Suppressor macrophage treated with lipopolysaccharide for 4 hours (primary cell): ENCODE measurements at regions not wholly inside any gene's neighbourhood (a gene's known extent, or its start where the extent isn't known, plus 50 kb on each side); places are given as distances from the start of the nearest gene placed in this dataset.

Experiments
- DNase-seq: peaks from one replicate; pipeline ENCODE4 v3.0.0-alpha.2; 2020

- DNase-seq, result no peak
Observed at GRCh38 chr10:105702211-105702610, 1061.1 kb downstream of the SORCS3 start.

GRCh38 chr10:105700218-105700617 lies 1059.1 kb downstream of the SORCS3 start:
- DNase-seq, result no peak

DNA sequence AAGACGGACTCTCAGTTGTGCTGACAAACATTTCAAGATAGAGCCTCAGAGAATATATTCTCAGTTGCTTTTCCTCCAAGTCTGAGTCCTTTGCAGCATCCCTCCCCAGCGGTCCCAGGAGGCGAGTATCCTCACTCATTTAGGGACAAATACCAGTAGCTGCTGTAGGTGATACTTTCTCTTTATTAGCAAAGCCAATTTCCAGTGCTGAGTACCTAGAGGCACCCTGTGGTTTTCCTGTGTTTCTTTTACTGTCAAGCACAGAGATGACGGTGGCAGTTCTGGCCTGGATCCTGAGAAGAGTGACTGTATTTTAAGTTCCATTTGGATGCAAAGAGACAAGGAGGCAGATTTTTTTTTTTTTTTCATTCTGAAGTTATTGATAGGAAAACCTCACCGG lies 1058.4 kb downstream of the SORCS3 start:
- DNase-seq, result no peak

DNA sequence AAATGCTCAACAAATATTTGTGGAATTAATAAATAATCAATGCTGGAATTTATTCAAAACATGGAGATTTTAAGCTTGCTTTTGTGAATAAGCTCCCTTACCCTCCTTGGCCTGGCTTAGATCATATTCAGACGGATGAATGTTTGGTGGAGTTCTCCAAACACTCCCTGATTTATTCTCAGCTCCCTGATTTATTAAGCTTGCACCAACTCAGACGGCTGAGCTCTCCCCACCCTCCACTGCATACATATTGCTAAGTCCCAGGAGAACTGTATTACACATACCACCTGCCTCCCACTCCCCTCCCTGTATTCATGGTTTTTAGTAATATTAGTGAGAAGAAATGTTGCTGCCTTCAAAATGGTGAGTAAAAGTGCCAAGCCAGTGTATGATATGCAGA lies 1057.5 kb downstream of the SORCS3 start:
- no peak for DNase-seq

DNA sequence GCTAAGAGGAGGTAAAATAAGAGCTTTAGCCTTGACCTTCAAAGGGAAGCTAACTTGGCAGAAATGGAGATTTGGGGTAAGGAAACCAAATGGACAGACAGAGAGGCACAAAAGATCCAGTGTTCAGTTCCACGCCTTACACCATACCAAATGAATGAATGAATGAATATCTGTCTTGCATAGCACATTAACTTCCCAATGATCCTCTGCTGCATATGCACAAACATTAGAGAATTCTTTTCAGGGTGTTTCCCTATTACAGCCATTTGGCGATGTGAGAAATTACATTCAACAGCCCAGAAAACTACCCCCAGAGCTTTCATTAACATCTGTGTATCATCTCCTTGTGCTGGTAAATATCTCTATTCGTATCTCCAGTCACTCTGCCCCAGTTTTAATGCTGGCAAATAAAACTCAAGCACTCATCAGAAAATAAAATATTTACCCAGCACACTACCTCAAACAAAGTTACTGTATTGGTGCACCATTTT lies 1056.2 kb downstream of the SORCS3 start:
- DNase-seq, result no peak

- no peak for DNase-seq
Observed at GRCh38 chr10:105691811-105692210, 1050.7 kb downstream of the SORCS3 start.

DNA sequence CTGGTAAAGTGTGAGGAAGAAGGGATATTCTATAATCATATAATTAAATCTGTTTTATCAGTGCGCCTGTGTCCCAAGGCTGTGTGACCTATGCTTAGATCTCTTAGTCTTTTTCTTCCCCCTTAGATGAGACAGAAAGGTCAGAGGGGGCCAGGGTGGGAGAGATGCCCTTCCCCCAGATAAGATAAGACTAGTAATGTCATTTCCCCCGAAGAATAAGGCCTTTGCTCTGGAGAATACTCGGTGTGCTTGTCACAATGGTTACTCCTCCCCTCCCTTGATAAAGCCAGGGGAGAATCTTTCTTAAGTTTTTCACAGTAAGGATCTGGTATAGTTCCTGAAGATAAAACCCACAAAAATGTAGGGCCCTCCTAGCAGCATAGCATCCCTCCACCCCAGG lies 1041.8 kb downstream of the SORCS3 start:
- no peak for DNase-seq

DNA sequence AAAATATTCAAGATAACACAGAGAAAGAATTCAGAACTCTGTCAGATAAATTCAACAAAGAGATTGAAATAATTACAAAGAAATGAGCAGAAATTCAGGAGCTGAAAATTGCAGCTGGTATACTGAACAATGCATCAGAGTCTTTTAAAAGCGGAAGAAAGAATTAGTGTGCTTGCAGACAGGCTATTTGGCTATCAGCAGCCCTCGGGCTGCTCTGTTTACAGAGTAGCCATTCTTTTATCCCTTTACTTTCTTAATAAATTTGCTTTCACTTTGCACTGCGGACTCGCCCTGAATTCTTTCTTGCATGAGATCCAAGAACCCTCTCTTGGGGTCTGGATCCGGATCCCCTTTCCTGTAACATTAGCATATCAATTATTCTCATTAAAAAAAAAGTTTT lies 1040.0 kb downstream of the SORCS3 start:
- DNase-seq, result no peak

DNA sequence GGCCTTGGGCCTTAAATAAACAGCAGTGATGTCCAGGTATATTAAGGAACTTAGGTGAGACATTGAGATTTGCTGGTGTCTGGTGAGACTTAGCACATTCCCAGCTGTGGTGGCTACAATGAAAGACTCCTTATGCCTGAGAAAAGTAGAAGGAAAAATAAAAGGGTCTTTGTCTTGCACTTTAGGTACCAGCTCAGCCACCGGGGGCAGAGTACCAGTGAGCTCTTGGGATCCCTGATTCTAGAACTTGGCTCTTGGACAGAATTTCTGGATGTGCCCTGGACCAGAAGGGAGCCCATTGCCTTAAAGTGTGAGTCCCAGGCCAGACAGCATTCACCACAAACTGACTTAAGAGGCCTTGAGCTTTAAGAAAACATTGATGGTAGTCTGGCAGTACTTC lies 1038.7 kb downstream of the SORCS3 start:
- DNase-seq, result no peak

GRCh38 chr10:105675333-105675732 lies 1034.2 kb downstream of the SORCS3 start:
- no peak for DNase-seq

DNA sequence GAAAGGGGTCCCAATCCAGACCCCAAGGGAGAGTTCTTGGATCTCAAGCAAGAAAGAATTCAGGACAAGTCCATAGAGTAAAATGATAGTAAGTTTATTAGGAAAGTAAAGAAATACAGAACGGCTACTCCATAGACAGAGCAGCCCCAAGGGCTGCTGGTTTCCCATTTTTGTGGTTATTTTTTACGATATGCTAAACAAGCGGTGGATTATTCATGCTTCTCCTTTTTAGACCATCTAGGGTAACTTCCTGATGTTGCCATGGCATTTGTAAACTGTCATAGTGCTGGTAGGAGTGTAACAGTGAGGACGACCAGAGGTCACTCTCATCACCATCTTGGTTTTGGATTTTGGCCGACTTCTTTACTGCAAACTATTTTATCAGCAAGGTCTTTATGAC lies 1033.4 kb downstream of the SORCS3 start:
- no peak for DNase-seq

DNA sequence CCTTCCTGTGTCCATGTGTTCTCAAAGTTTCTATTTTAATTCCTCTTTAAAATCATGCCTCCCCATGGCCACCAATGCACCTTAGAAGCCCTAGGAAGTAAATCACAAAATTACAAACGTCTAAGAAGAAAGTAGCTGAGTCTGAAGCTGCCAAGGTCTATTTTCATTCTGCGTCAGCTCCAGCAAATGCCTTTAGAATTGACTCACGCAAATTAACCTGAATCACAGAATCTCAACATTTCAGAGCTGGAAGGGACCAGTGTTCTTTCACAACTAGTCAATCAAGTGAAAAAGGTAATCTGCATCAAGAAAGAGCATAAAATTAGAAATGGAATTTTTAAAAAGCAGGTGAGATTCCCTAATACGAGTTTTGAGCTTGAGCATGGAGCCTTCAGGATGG lies 1017.6 kb downstream of the SORCS3 start:
- no peak for DNase-seq

DNA sequence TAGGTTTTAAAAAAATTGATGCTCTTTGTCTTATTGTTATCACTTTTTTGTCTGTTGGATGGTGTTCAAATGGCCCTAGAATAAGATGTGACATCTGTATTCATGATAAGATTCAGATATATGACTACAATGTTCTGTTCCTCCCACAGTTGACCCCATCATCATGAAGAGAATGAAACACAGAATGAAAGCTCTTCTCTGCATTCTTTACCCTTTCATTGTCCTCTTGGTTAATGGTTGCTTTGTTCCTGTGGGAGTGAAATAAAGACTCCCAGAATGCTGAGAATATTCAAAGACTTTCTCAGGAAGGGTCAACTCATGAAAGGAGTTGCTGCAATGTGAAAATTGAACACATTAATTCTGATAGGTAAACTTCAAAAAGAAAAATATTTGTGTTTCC lies 1015.8 kb downstream of the SORCS3 start:
- DNase-seq, result no peak

DNA sequence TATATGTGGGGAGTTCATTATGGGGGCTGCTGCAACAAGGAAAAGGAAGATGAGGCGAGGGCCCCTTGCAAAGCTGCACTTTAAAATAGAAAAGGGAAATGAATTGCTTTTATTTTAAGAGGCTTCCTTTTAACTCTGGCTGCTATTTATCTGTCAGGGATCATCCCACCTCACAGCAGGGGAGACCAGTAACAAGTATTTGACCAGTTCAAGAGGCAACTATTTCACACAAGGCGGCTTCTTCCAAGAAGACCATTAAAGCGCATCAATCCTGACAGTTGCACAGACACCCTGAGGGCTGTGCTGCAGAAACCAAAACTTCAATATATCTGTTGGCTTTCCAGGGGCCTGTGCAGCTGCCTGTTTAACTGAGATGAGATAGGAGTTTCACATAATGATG lies 1009.2 kb downstream of the SORCS3 start:
- no peak for DNase-seq

DNA sequence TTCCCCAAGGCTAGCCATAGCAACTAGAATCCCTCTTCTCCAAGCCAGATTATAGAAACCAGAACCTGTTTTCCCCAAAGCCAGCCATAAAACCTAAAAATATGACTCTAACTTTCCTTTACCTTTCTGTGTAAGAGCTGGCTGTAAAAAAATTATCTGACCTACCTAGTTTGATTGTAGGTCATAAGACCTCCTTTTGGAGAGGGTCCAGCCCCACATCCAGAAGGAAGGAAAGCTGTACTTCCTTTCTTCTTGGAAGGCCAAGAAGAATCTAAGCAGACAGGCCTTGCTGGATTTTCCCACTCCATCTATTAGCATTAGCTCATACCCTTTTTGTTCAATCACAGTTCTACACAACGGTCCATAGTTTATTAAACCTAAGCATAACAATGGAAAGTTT lies 1006.3 kb downstream of the SORCS3 start:
- no peak for DNase-seq

- no peak for DNase-seq
Observed at GRCh38 chr10:105644978-105645377, 1003.9 kb downstream of the SORCS3 start.

GRCh38 chr10:105644559-105644958 lies 1003.5 kb downstream of the SORCS3 start:
- no peak for DNase-seq

GRCh38 chr10:105644091-105644490 lies 1003.0 kb downstream of the SORCS3 start:
- no peak for DNase-seq

DNA sequence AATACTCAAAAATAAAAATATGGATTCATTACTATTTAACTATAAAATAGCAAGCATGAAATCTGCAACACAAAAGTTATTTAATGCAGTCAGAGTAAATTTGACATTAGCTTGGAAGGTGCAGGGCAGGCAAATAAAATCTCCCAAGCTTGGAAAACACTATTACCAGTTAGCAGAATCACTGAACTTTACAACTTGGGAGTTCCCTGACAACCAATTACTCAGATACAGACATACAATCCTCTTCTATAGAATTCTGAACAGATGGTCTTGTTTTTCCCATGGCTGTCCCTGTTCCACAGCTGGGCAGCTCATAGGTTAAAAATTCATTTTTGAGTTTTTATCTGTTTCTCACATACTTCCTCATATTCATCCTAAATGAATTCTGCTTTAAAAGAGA lies 1002.6 kb downstream of the SORCS3 start:
- DNase-seq, result no peak

DNA sequence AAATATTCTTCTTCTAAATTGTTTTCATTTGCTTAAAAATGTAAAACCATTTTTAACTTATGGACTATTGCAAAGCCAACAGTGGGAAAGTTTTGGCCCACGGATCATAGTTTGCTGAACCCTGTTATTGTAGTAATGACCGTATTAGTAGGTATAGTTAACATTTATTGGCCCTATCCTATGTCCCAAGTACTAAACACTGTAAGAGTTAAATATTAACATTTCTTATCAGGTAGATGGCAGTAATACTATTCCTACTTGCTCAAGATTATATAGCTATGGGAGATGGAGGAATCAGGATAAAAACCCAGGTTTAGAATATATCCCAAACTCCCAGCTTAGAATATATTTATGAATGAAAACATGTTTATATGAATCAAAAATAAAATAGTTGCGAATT lies 993.2 kb downstream of the SORCS3 start:
- DNase-seq, result no peak

- no peak for DNase-seq
Observed at GRCh38 chr10:105615715-105616365, 974.8 kb downstream of the SORCS3 start.

- no peak for DNase-seq
Observed at GRCh38 chr10:105611244-105611798, 970.2 kb downstream of the SORCS3 start.

DNA sequence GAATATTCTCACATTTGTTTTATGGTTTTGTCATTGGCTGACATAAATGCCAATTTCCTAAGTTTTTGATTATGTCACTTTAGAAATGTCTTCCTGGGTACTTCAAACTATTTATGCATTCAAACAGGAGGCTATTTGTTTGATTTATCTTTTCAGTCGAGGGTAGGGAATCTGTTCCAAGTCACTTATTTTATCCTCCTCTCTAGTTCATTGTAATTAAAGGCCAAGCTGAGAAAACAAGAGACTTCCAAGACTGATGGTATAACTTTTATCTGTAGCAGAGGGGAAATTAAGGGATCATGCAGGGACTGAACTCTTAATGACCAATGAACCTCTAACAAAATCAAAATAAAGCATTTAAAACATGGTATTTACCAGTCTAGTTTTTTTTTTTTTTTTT lies 968.4 kb downstream of the SORCS3 start:
- DNase-seq, result no peak

GRCh38 chr10:105605918-105606317 lies 964.8 kb downstream of the SORCS3 start:
- DNase-seq, result no peak

GRCh38 chr10:105605104-105605503 lies 964.0 kb downstream of the SORCS3 start:
- no peak for DNase-seq
